Nucleus accumbens (tissue), 56 donors: ENCODE measurements at regions not wholly inside any gene's neighbourhood (a gene's known extent, or its start where the extent isn't known, plus 50 kb on each side); places are given as distances from the start of the nearest gene placed in this dataset.

Experiments
- DNase-seq, 56 donors: peaks; one replicate each; lab custom pipeline; 2025; lab: John Stamatoyannopoulos, UW

- no peak for DNase-seq
Observed at GRCh38 chr5:86329318-86329717, 288.4 kb upstream of the COX7C start.

GRCh38 chr5:86330736-86331135, 287.0 kb upstream of the COX7C start:
- DNase-seq, result no peak

- no peak for DNase-seq
Observed at GRCh38 chr5:86332851-86333250, 284.9 kb upstream of the COX7C start.

- no peak for DNase-seq
Observed at GRCh38 chr5:86337667-86338460, 279.9 kb upstream of the COX7C start.

GRCh38 chr5:86354664-86355063, 263.1 kb upstream of the COX7C start:
- no peak for DNase-seq

GRCh38 chr5:86360801-86361200, 256.9 kb upstream of the COX7C start:
- no peak for DNase-seq

- no peak for DNase-seq
Observed at GRCh38 chr5:86371061-86371460, 246.7 kb upstream of the COX7C start.

GRCh38 chr5:86374611-86375010, 243.1 kb upstream of the COX7C start:
- no peak for DNase-seq

- DNase-seq, result no peak
Observed at GRCh38 chr5:86376214-86376613, 241.5 kb upstream of the COX7C start.

- no peak for DNase-seq
Observed at GRCh38 chr5:86403190-86403589, 214.6 kb upstream of the COX7C start.

- DNase-seq, result no peak
Observed at GRCh38 chr5:86404256-86404655, 213.5 kb upstream of the COX7C start.

GRCh38 chr5:86407711-86408110, 210.0 kb upstream of the COX7C start:
- DNase-seq, result no peak

- DNase-seq, result no peak
Observed at GRCh38 chr5:86411596-86411995, 206.1 kb upstream of the COX7C start.

GRCh38 chr5:86427158-86427557, 190.6 kb upstream of the COX7C start:
- no peak for DNase-seq

- no peak for DNase-seq
Observed at GRCh38 chr5:86439593-86440110, 178.1 kb upstream of the COX7C start.

- DNase-seq, result no peak
Observed at GRCh38 chr5:86442036-86442745, 175.6 kb upstream of the COX7C start.

- DNase-seq, result no peak
Observed at GRCh38 chr5:86447362-86447761, 170.4 kb upstream of the COX7C start.

- no peak for DNase-seq
Observed at GRCh38 chr5:86452251-86452650, 165.5 kb upstream of the COX7C start.

- DNase-seq, result no peak
Observed at GRCh38 chr5:86460519-86460918, 157.2 kb upstream of the COX7C start.

GRCh38 chr5:86461169-86461956, 156.4 kb upstream of the COX7C start:
- no peak for DNase-seq

- DNase-seq, result no peak
Observed at GRCh38 chr5:86463339-86463738, 154.4 kb upstream of the COX7C start.
